Neuronal stem cell (in vitro differentiated cells): ENCODE measurements at regions not wholly inside any gene's neighbourhood (a gene's known extent, or its start where the extent isn't known, plus 50 kb on each side); places are given as distances from the start of the nearest gene placed in this dataset.
"Not testable (repeated sequence)": the region's sequence is repeated elsewhere in the genome, so short reads cannot be mapped to it uniquely, and the experiment has no call there.

Experiments
- DNase-seq: peaks from one replicate; pipeline ENCODE4 v3.0.0-alpha.2; 2013; ENCODE audit warnings: low spot score
- H2AFZ ChIP-seq: one replicate; pipeline ENCODE4 v1.6.1; 2013; ENCODE audit warnings: mild to moderate bottlenecking, low read length, inconsistent platforms
- H2AK5ac ChIP-seq: 2 replicates; pipeline ENCODE4 v1.6.1; 2013; ENCODE audit warnings: low read depth, mild to moderate bottlenecking, inconsistent platforms, low read length, moderate library complexity, mixed read lengths
- H2BK120ac ChIP-seq: 2 replicates; pipeline ENCODE4 v1.6.1; 2013; ENCODE audit warnings: low read depth, mild to moderate bottlenecking, inconsistent platforms, low read length, moderate library complexity, mixed read lengths
- H2BK12ac ChIP-seq: one replicate; pipeline ENCODE4 v1.6.1; 2013; ENCODE audit warnings: low read length, inconsistent platforms
- H2BK15ac ChIP-seq: 2 replicates; pipeline ENCODE4 v1.6.1; 2013; ENCODE audit warnings: mild to moderate bottlenecking, low read length, inconsistent platforms, mixed read lengths
- H2BK5ac ChIP-seq: one replicate; pipeline ENCODE4 v1.6.1; 2013; ENCODE audit warnings: inconsistent platforms, mild to moderate bottlenecking, low read length, moderate library complexity
- H3K14ac ChIP-seq: one replicate; pipeline ENCODE4 v1.6.1; 2013; ENCODE audit warnings: low read length, inconsistent platforms
- H3K18ac ChIP-seq: 2 replicates; pipeline ENCODE4 v1.6.1; 2013; ENCODE audit warnings: low read length, inconsistent platforms
- H3K23ac ChIP-seq: 2 replicates; pipeline ENCODE4 v1.6.1; 2013; ENCODE audit warnings: low read depth, mild to moderate bottlenecking, mixed read lengths, low read length, inconsistent platforms; ENCODE audit not compliant: poor library complexity
- H3K27ac ChIP-seq: replicated peaks from 3 replicates; pipeline ENCODE4 v1.5.1; 2013; ENCODE audit warnings: low read length, inconsistent platforms
- H3K27me3 ChIP-seq, 3 experiments: 2 replicates each; pipeline ENCODE4 v1.6.1; 2013; ENCODE audit warnings: low read length in 3 of 3, mild to moderate bottlenecking in 2 of 3, inconsistent platforms in 1 of 3, low read depth in 1 of 3, mixed read lengths in 1 of 3, moderate library complexity in 1 of 3; ENCODE audit not compliant: control insufficient read depth in 3 of 3, insufficient read depth in 3 of 3
- H3K36me3 ChIP-seq, 2 donors: replicated peaks in 1 of 2; 2 replicates each; pipeline ENCODE4 v1.6.1; 2013; ENCODE audit warnings: low read length in 2 of 2; ENCODE audit not compliant: control insufficient read depth in 2 of 2, insufficient read depth in 2 of 2
- H3K4ac ChIP-seq: 2 replicates; pipeline ENCODE4 v1.6.1; 2013; ENCODE audit warnings: inconsistent platforms, mild to moderate bottlenecking, low read length, moderate library complexity
- H3K4me1 ChIP-seq, 2 donors: 1 replicate in 1 of 2; 2 replicates in 1 of 2; pipeline ENCODE4 v1.6.1; 2013; ENCODE audit warnings: low read length in 2 of 2, low read depth in 1 of 2; ENCODE audit not compliant: control insufficient read depth in 2 of 2, insufficient read depth in 1 of 2
- H3K4me2 ChIP-seq: one replicate; pipeline ENCODE4 v1.6.1; 2013; ENCODE audit warnings: mild to moderate bottlenecking, low read length, inconsistent platforms; ENCODE audit not compliant: insufficient read depth, poor library complexity, severe bottlenecking
- H3K4me3 ChIP-seq, 2 donors: 2 replicates each; pipeline ENCODE4 v1.5.1; 2013; ENCODE audit warnings: low read length in 2 of 2, mild to moderate bottlenecking in 2 of 2, inconsistent platforms in 1 of 2, moderate library complexity in 1 of 2
- H3K79me1 ChIP-seq: one replicate; pipeline ENCODE4 v1.6.1; 2013; ENCODE audit warnings: low read depth, mild to moderate bottlenecking, inconsistent platforms, low read length, moderate library complexity
- H3K9ac ChIP-seq: one replicate; pipeline ENCODE4 v1.6.1; 2013; ENCODE audit warnings: mild to moderate bottlenecking, low read depth, low read length, inconsistent platforms; ENCODE audit not compliant: poor library complexity
- H3K9me3 ChIP-seq, 2 donors: replicated peaks in 1 of 2; 2 replicates each; pipeline versions ENCODE3 to v1.6.1; 2013; ENCODE audit warnings: low read length in 2 of 2, mild to moderate bottlenecking in 2 of 2, inconsistent platforms in 1 of 2, low read depth in 1 of 2, mixed read lengths in 1 of 2, moderate library complexity in 1 of 2; ENCODE audit not compliant: control insufficient read depth in 2 of 2, insufficient read depth in 1 of 2
- H4K8ac ChIP-seq: one replicate; pipeline ENCODE4 v1.6.1; 2013; ENCODE audit warnings: low read depth, mild to moderate bottlenecking, inconsistent platforms, low read length, moderate library complexity
- H4K91ac ChIP-seq: one replicate; pipeline ENCODE4 v1.6.1; 2013; ENCODE audit warnings: low read length, low read depth, mild to moderate bottlenecking, inconsistent platforms; ENCODE audit not compliant: poor library complexity
- WGBS, 2 donors: extraction: QIAGEN DNeasy Blood & Tissue Kit; methylation state at CpG; one replicate each; pipeline ENCODE4 v1.1.7; 2013; ENCODE audit warnings: missing lambda C conversion rate in 2 of 2, mixed read lengths in 1 of 2; ENCODE audit not compliant: insufficient read length in 2 of 2, insufficient replicate concordance in 1 of 2; ENCODE audit errors: extremely low coverage in 2 of 2; 5-methylcytosine and 5-hydroxymethylcytosine counted together

GRCh38 chr3:137198374-137198773 lies 240.6 kb downstream of the IL20RB start:
- H3K4me2 ChIP-seq, H3K4me1 ChIP-seq, H2BK15ac ChIP-seq, H3K14ac ChIP-seq, H4K91ac ChIP-seq, H3K9me3 ChIP-seq, H2AFZ ChIP-seq, H2BK12ac ChIP-seq, H3K4me3 ChIP-seq, H3K27ac ChIP-seq, H2AK5ac ChIP-seq, H3K36me3 ChIP-seq, H3K9ac ChIP-seq, H2BK120ac ChIP-seq, H3K27me3 ChIP-seq, H3K4ac ChIP-seq, H3K23ac ChIP-seq, H4K8ac ChIP-seq, H3K79me1 ChIP-seq, H2BK5ac ChIP-seq, H3K18ac ChIP-seq, DNase-seq: not testable (repeated sequence)
- no CpG with 5 or more reads among the region's 32 CpGs for WGBS, 2 donors

DNA sequence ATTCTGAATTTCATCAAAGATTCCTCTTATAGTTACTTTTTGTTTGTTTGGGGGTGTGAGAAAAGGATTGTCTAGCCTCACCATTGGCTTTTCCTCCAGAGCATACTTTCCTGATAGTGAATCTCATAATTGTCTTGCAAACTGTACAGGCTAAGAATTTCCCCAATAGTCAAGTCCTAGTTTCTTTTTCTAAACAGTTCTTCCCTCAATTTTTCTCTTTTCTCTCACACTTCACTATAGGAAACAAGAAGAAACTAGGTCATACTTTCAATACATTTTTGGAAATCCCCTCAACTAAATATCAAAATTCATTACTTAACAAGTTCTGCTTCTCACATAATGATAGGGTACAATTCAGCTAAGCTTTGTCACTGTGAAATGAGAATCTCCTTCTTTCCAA lies 241.9 kb downstream of the IL20RB start:
- no peak overlapping the region for H3K14ac ChIP-seq
- H3K79me1 ChIP-seq, result no peaks in the 10 kb centered on the region
- peaks cover 0 to 3% of the 10 kb centered on the region in 2 donors for H3K4me1 ChIP-seq
- no peak overlapping the region for H2BK120ac ChIP-seq
- H2BK5ac ChIP-seq, result no peak overlapping the region
- H3K9ac ChIP-seq, result no peak overlapping the region
- no peak overlapping the region for H2BK12ac ChIP-seq
- no peak overlapping the region for H4K91ac ChIP-seq
- no peaks in the 10 kb centered on the region for H3K36me3 ChIP-seq
- no peak overlapping the region for H2AFZ ChIP-seq
- H3K18ac ChIP-seq, result no peak overlapping the region
- DNase-seq, result no peak
- H3K4ac ChIP-seq, result no peak overlapping the region
- H3K23ac ChIP-seq, result no peak overlapping the region
- H2AK5ac ChIP-seq, result no peak overlapping the region
- no peak overlapping the region for H4K8ac ChIP-seq
- H3K27ac ChIP-seq, result no peak overlapping the region
- no peaks in the 10 kb centered on the region for H3K27me3 ChIP-seq
- H2BK15ac ChIP-seq, result no peak overlapping the region
- H3K4me3 ChIP-seq, result no peak overlapping the region
- no peak overlapping the region for H3K4me2 ChIP-seq
- no peaks in the 10 kb centered on the region for H3K9me3 ChIP-seq

GRCh38 chr3:137201066-137201465 lies 243.3 kb downstream of the IL20RB start:
- Histone ChIP-seq H3K36me3 (no peaks in the 10 kb centered on the region), H3K79me1 (no peaks in the 10 kb centered on the region), H3K23ac (no peak overlapping the region), H4K8ac (no peak overlapping the region), H2BK120ac (no peak overlapping the region), H2AFZ (no peak overlapping the region), H3K4ac (no peak overlapping the region), H4K91ac (no peak overlapping the region), H3K18ac (no peak overlapping the region), H3K4me2 (no peak overlapping the region), H3K27ac (no peak overlapping the region), H3K4me1 (no peaks in the 10 kb centered on the region), H3K4me3 (no peak overlapping the region), H2BK5ac (no peak overlapping the region), H3K27me3 (no peaks in the 10 kb centered on the region), H2BK15ac (no peak overlapping the region), H3K14ac (no peak overlapping the region), H3K9ac (no peak overlapping the region), H2BK12ac (no peak overlapping the region), H3K9me3 (no peaks in the 10 kb centered on the region), H2AK5ac (no peak overlapping the region)
- no CpG with 5 or more reads among the region's 3 CpGs for WGBS, 2 donors
- no peak for DNase-seq

GRCh38 chr3:137202941-137203340 lies 245.2 kb downstream of the IL20RB start:
- Histone ChIP-seq H2BK120ac (no peak overlapping the region), H3K18ac (no peak overlapping the region), H3K9me3 (no peaks in the 10 kb centered on the region), H3K14ac (no peak overlapping the region), H3K27me3 (no peaks in the 10 kb centered on the region), H3K9ac (no peak overlapping the region), H2AK5ac (no peak overlapping the region), H3K4me1 (no peaks in the 10 kb centered on the region), H2BK15ac (no peak overlapping the region), H3K36me3 (no peaks in the 10 kb centered on the region), H3K23ac (no peak overlapping the region), H3K4me3 (peak overlapping the region in 1 of 2 donors; percentile 4), H3K4ac (no peak overlapping the region), H3K4me2 (no peak overlapping the region), H4K8ac (no peak overlapping the region), H3K27ac (no peak overlapping the region), H4K91ac (no peak overlapping the region), H2AFZ (no peak overlapping the region), H2BK12ac (no peak overlapping the region), H2BK5ac (no peak overlapping the region), H3K79me1 (no peaks in the 10 kb centered on the region)
- no peak for DNase-seq
- WGBS, 2 donors, result no CpG with 5 or more reads among the region's 5 CpGs
